Neural cell (in vitro differentiated cells): ENCODE measurements at regions not wholly inside any gene's neighbourhood (a gene's known extent, or its start where the extent isn't known, plus 50 kb on each side); places are given as distances from the start of the nearest gene placed in this dataset.
"Not testable (repeated sequence)": the region's sequence is repeated elsewhere in the genome, so short reads cannot be mapped to it uniquely, and the experiment has no call there.

ENCODE experiments used
- EP300 ChIP-seq: fragments of 450-650 bp; conservative IDR thresholded peaks from 2 replicates; pipeline ENCODE4 v1.6.1; 2014; ENCODE audit warnings: antibody characterized with exemption, mild to moderate bottlenecking, moderate library complexity; ENCODE audit not compliant: poor library complexity, severe bottlenecking
- POLR2AphosphoS5 ChIP-seq: IDR thresholded peaks from 2 replicates; pipeline ENCODE4 v1.6.1; 2012
- RAD21 ChIP-seq: fragments of 450-650 bp; conservative IDR thresholded peaks from 2 replicates; pipeline ENCODE4 v1.6.1; 2014; ENCODE audit warnings: antibody characterized with exemption, mild to moderate bottlenecking, moderate library complexity
- SMC3 ChIP-seq: fragments of 450-650 bp; conservative IDR thresholded peaks from 2 replicates; pipeline ENCODE4 v1.6.1; 2014; ENCODE audit warnings: antibody characterized with exemption, mild to moderate bottlenecking, moderate library complexity; ENCODE audit not compliant: poor library complexity
- TAF1 ChIP-seq: IDR thresholded peaks from 2 replicates; pipeline ENCODE4 v1.6.1; 2012; ENCODE audit warnings: low read depth
- TF ChIP-seq, protein P1 (sequence below): IDR thresholded peaks from 2 replicates; pipeline ENCODE4 v1.6.1; 2012; ENCODE audit warnings: borderline replicate concordance
- TF ChIP-seq, protein P2 (sequence below): fragments of 450-650 bp; IDR thresholded peaks from 2 replicates; pipeline ENCODE4 v1.5.1; 2014; ENCODE audit warnings: antibody characterized with exemption, mild to moderate bottlenecking, moderate library complexity; ENCODE audit not compliant: poor library complexity, severe bottlenecking

DNA sequence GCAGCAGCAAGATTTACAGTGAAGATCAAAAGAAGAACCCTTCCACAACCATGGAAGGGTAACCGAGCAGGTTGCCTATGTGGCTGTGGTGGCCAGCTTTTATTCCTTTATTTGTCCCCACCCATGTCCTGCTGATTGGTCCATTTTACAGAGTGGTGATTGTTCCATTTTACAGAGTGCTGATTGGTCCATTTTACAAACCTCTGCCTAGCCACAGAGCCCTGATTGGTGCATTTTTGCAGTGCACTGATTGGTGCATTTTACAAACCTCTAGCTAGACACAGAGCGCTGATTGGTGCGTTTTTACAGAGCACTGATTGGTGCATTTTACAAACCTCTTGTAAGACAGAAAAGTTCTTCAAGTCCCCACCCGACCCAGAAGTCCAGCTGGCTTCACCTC is 75.8 kb upstream of the MSX2 start:
- TF ChIP-seq, protein P1, sequence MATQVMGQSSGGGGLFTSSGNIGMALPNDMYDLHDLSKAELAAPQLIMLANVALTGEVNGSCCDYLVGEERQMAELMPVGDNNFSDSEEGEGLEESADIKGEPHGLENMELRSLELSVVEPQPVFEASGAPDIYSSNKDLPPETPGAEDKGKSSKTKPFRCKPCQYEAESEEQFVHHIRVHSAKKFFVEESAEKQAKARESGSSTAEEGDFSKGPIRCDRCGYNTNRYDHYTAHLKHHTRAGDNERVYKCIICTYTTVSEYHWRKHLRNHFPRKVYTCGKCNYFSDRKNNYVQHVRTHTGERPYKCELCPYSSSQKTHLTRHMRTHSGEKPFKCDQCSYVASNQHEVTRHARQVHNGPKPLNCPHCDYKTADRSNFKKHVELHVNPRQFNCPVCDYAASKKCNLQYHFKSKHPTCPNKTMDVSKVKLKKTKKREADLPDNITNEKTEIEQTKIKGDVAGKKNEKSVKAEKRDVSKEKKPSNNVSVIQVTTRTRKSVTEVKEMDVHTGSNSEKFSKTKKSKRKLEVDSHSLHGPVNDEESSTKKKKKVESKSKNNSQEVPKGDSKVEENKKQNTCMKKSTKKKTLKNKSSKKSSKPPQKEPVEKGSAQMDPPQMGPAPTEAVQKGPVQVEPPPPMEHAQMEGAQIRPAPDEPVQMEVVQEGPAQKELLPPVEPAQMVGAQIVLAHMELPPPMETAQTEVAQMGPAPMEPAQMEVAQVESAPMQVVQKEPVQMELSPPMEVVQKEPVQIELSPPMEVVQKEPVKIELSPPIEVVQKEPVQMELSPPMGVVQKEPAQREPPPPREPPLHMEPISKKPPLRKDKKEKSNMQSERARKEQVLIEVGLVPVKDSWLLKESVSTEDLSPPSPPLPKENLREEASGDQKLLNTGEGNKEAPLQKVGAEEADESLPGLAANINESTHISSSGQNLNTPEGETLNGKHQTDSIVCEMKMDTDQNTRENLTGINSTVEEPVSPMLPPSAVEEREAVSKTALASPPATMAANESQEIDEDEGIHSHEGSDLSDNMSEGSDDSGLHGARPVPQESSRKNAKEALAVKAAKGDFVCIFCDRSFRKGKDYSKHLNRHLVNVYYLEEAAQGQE = not testable (repeated sequence)
- TF ChIP-seq, protein P2, sequence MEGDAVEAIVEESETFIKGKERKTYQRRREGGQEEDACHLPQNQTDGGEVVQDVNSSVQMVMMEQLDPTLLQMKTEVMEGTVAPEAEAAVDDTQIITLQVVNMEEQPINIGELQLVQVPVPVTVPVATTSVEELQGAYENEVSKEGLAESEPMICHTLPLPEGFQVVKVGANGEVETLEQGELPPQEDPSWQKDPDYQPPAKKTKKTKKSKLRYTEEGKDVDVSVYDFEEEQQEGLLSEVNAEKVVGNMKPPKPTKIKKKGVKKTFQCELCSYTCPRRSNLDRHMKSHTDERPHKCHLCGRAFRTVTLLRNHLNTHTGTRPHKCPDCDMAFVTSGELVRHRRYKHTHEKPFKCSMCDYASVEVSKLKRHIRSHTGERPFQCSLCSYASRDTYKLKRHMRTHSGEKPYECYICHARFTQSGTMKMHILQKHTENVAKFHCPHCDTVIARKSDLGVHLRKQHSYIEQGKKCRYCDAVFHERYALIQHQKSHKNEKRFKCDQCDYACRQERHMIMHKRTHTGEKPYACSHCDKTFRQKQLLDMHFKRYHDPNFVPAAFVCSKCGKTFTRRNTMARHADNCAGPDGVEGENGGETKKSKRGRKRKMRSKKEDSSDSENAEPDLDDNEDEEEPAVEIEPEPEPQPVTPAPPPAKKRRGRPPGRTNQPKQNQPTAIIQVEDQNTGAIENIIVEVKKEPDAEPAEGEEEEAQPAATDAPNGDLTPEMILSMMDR = not testable (repeated sequence)
- not testable (repeated sequence) for TF ChIP-seq EP300, SMC3, POLR2AphosphoS5, RAD21, TAF1
